ENCODE measurements at regions not wholly inside any gene's neighbourhood (a gene's known extent, or its start where the extent isn't known, plus 50 kb on each side); places are given as distances from the start of the nearest gene placed in this dataset.

GRCh38 chr2:225841314-225841713 is 441.8 kb downstream of the NYAP2 start:
- Histone ChIP-seq H3K4me3 (ENCODE audit: low read depth in 1 of 3, low read length in 3 of 3) (no peak overlapping the region), H3K36me3 (ENCODE audit: control insufficient read depth in 4 of 4, insufficient read depth in 3 of 4, low read depth in 1 of 4, low read length in 3 of 4) (no peaks in the 10 kb centered on the region), H3K27ac (ENCODE audit: low read depth in 1 of 2, low read length in 2 of 2) (no peak overlapping the region), H3K9me3 (ENCODE audit: control insufficient read depth in 4 of 4, low read length in 3 of 4) (no peaks in the 10 kb centered on the region), H3K27me3 (ENCODE audit: control insufficient read depth in 4 of 4, insufficient read depth in 4 of 4, low read length in 3 of 4) (no peaks in the 10 kb centered on the region), H3K9ac (ENCODE audit: low read depth in 1 of 2, low read length in 2 of 2) (no peak overlapping the region), H3K4me1 (ENCODE audit: control insufficient read depth in 4 of 4, insufficient read depth in 4 of 4, low read length in 3 of 4) (no peaks in the 10 kb centered on the region)
- WGBS: 33% methylated on average over 1 of the region's 1 CpG
- TF ChIP-seq GABPA (IDR thresholded peaks at IDR 0.05 in 1 of 2, conservative IDR thresholded peaks at IDR 0.05 in 1 of 2) (no peak), RXRA (IDR thresholded peaks at IDR 0.05) (peak in 1 of 2 donors; percentile 11), HNF4A (conservative IDR thresholded peaks at IDR 0.05) (peak; percentile 16 to 46)
- TF ChIP-seq, protein P1, sequence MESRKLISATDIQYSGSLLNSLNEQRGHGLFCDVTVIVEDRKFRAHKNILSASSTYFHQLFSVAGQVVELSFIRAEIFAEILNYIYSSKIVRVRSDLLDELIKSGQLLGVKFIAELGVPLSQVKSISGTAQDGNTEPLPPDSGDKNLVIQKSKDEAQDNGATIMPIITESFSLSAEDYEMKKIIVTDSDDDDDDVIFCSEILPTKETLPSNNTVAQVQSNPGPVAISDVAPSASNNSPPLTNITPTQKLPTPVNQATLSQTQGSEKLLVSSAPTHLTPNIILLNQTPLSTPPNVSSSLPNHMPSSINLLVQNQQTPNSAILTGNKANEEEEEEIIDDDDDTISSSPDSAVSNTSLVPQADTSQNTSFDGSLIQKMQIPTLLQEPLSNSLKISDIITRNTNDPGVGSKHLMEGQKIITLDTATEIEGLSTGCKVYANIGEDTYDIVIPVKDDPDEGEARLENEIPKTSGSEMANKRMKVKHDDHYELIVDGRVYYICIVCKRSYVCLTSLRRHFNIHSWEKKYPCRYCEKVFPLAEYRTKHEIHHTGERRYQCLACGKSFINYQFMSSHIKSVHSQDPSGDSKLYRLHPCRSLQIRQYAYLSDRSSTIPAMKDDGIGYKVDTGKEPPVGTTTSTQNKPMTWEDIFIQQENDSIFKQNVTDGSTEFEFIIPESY (IDR thresholded peaks at IDR 0.05): no peak
- no peak for DNase-seq (ENCODE audit: low spot score)

DNA sequence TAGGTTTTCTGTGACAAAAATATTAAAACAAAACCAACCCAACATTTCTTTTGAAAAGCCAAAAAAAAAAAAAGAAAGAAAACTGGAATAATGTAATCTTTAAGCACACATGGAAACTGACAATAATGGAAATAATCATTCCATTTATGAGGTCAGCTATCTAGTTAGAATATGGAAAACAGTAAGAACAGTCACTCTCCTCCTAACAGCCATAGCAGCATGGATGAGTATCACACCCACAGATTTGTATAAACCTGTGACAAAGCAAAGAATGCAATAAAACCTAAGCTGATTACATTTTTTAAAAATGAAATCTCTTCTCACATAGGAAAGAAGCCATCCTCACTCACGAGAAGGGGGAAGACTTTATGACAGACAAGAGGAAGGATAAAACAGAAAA is 437.8 kb downstream of the NYAP2 start:
- Histone ChIP-seq H3K36me3 (ENCODE audit: control insufficient read depth in 4 of 4, insufficient read depth in 3 of 4, low read depth in 1 of 4, low read length in 3 of 4) (no peaks in the 10 kb centered on the region), H3K27ac (ENCODE audit: low read depth in 1 of 2, low read length in 2 of 2) (no peak overlapping the region), H3K4me1 (ENCODE audit: control insufficient read depth in 4 of 4, insufficient read depth in 4 of 4, low read length in 3 of 4) (no peaks in the 10 kb centered on the region), H3K9me3 (ENCODE audit: control insufficient read depth in 4 of 4, low read length in 3 of 4) (no peaks in the 10 kb centered on the region), H3K4me3 (ENCODE audit: low read depth in 1 of 3, low read length in 3 of 3) (no peak overlapping the region), H3K9ac (ENCODE audit: low read depth in 1 of 2, low read length in 2 of 2) (no peak overlapping the region), H3K27me3 (ENCODE audit: control insufficient read depth in 4 of 4, insufficient read depth in 4 of 4, low read length in 3 of 4) (no peaks in the 10 kb centered on the region)
- TF ChIP-seq, protein P1 (IDR thresholded peaks at IDR 0.05): no peak
- TF ChIP-seq, protein P2, sequence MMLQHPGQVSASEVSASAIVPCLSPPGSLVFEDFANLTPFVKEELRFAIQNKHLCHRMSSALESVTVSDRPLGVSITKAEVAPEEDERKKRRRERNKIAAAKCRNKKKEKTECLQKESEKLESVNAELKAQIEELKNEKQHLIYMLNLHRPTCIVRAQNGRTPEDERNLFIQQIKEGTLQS (IDR thresholded peaks at IDR 0.05): no peak
- WGBS: 72% methylated on average over 1 of the region's 1 CpG
- DNase-seq (ENCODE audit: low spot score): no peak

DNA sequence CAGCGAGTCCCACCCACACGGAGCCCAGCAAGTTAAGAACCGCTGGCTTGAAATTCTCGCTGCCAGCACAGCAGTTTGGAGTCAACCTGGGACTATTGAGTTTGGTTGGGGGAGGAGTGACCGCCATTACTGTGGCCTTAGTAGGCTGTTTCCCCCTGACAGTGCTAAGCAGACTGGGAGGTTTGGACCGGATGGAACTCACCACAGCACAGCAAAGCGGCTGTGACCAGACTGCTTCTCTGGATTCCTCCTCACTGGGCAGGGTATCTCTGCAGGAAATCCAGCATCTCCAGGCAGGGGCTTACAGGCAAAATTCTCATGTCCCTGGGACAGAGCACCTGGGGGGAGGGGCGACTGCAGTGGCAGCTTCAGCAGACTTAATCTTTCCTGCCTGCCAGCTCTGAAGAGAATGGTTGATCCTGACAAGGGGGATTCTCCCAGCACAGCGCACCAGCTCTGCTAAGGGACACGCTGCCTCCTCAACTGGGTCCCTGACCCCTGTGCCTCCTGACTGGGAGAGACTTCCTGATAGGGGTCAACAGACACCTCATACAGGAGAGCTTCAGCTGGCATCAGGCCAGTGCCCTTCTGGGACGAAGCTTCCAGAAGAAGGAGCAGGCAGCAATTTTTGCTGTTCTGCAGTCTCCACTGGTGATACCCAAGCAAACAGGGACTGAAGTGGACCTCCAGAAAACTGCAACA is 425.4 kb downstream of the NYAP2 start:
- no peak for DNase-seq (ENCODE audit: low spot score)
- H3K4me1 ChIP-seq (ENCODE audit: control insufficient read depth in 4 of 4, insufficient read depth in 4 of 4, low read length in 3 of 4): no peaks in the 10 kb centered on the region
- TF ChIP-seq RXRA (IDR thresholded peaks at IDR 0.05) (no peak), FOXA2 (IDR thresholded peaks at IDR 0.05) (no peak), GABPA (IDR thresholded peaks at IDR 0.05 in 1 of 2, conservative IDR thresholded peaks at IDR 0.05 in 1 of 2) (no peak), HNF4G (IDR thresholded peaks at IDR 0.05) (no peak), YY1 (IDR thresholded peaks at IDR 0.05) (no peak), JUND (IDR thresholded peaks at IDR 0.05) (no peak)
- no peak overlapping the region for H3K27ac ChIP-seq (ENCODE audit: low read depth in 1 of 2, low read length in 2 of 2)
- H3K9ac ChIP-seq (ENCODE audit: low read depth in 1 of 2, low read length in 2 of 2): no peak overlapping the region
- peaks cover 0 to 4% (median 0%) of the 10 kb centered on the region in 4 donors for H3K27me3 ChIP-seq (ENCODE audit: control insufficient read depth in 4 of 4, insufficient read depth in 4 of 4, low read length in 3 of 4)
- no peaks in the 10 kb centered on the region for H3K36me3 ChIP-seq (ENCODE audit: control insufficient read depth in 4 of 4, insufficient read depth in 3 of 4, low read depth in 1 of 4, low read length in 3 of 4)
- H3K4me3 ChIP-seq (ENCODE audit: low read depth in 1 of 3, low read length in 3 of 3): no peak overlapping the region
- peaks cover 0 to 1% (median 0%) of the 10 kb centered on the region in 4 donors for H3K9me3 ChIP-seq (ENCODE audit: control insufficient read depth in 4 of 4, low read length in 3 of 4)
- 81% methylated on average over 11 of the region's 11 CpGs for WGBS

Data from liver (tissue), 7 donors.